Tibial nerve (tissue), 4 donors: ENCODE measurements at regions not wholly inside any gene's neighbourhood (a gene's known extent, or its start where the extent isn't known, plus 50 kb on each side); places are given as distances from the start of the nearest gene placed in this dataset.
A peak's percentile ranks its signal among the peaks of the same experiment; 100 is the strongest.

Experiments used
- DNase-seq, 2 donors: peaks; one replicate each; pipeline ENCODE4 v3.0.0-alpha.2; 2019; ENCODE audit warnings: low spot score in 2 of 2
- H3K27ac ChIP-seq, 4 donors: fragments of 200-600 bp; sonication (generic) in 3 of 4; one replicate each; pipeline ENCODE4 v1.5.1; 2017 to 2019; ENCODE audit warnings: mild to moderate bottlenecking in 1 of 4
- H3K27me3 ChIP-seq, 2 donors: fragments of 200-600 bp; sonication (generic) in 1 of 2; one replicate each; pipeline versions ENCODE4 v1.5.1 to v1.6.0; 2017 to 2019
- H3K36me3 ChIP-seq, 3 donors: fragments of 200-600 bp; sonication (generic); one replicate each; pipeline ENCODE4 v1.5.1; 2018 to 2019
- H3K4me1 ChIP-seq, 4 donors: fragments of 200-600 bp; sonication (generic) in 3 of 4; one replicate each; pipeline ENCODE4 v1.5.1; 2017 to 2019
- H3K4me3 ChIP-seq, 4 donors: fragments of 200-600 bp; sonication (generic) in 3 of 4; one replicate each; pipeline ENCODE4 v1.5.1; 2017 to 2019; ENCODE audit warnings: mild to moderate bottlenecking in 1 of 4, moderate library complexity in 1 of 4
- H3K9me3 ChIP-seq, 4 donors: fragments of 200-600 bp; sonication (generic) in 3 of 4; one replicate each; pipeline ENCODE4 v1.5.1; 2017 to 2019
- CTCF ChIP-seq, 5 experiments: fragments of 200-600 bp in 3 of 5; fragments of 450-650 bp in 2 of 5; sonication (generic) in 3 of 5; IDR thresholded peaks; one replicate each; pipeline ENCODE4 v1.5.1; 2016 to 2019; ENCODE audit warnings: antibody characterized with exemption in 5 of 5, mild to moderate bottlenecking in 3 of 5, moderate library complexity in 2 of 5
- EP300 ChIP-seq, 2 donors: sonication (generic); formaldehyde crosslinking; IDR thresholded peaks; one replicate each; pipeline ENCODE4 v1.6.1; 2017; ENCODE audit warnings: antibody characterized with exemption in 2 of 2, mild to moderate bottlenecking in 1 of 2
- POLR2A ChIP-seq, 2 donors: fragments of 450-650 bp; IDR thresholded peaks; one replicate each; pipeline ENCODE4 v1.6.1; 2017; ENCODE audit warnings: antibody characterized with exemption in 2 of 2, mild to moderate bottlenecking in 2 of 2, moderate library complexity in 2 of 2
- WGBS, 2 donors: methylation state at CpG; one replicate each; pipeline ENCODE4 v1.1.5; 2018; 5-methylcytosine and 5-hydroxymethylcytosine counted together

DNA sequence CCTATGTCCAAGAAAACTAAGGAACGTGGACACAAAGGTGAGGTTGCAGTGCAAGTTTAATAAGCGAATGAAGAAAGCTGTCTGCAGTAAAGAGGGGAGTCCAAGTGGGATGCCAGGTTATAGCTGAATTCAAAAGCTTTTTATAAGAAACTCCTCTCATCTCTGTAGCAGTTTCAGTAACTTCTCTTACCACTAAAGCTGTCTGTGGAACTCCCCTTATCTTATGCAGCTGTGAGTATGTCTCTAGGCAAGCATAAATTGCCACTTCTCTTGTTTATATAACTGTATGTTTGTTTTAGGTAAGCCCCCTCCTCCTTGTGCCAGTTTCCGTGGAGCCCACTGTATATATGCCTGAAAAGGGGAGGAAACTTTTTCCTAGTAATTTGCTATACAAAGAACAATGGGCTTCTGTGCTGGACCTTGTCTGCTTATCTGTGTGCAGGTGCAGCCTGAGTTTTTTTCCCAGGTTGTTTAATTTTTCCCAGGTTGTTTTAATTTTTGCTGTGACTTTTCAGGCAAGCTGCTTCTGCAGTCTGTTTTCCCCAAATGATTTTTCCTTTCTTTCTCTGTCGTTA is 875.1 kb upstream of the EPHA6 start:
- H3K4me1 ChIP-seq = no peaks in the 10 kb centered on the region
- WGBS, 2 donors = 57 to 63% methylated on average over 4 of the region's 4 CpGs
- DNase-seq = no peak
- H3K27ac ChIP-seq = no peak overlapping the region
- no peaks in the 10 kb centered on the region for H3K27me3 ChIP-seq
- no peak overlapping the region for H3K4me3 ChIP-seq
- H3K9me3 ChIP-seq = no peaks in the 10 kb centered on the region
- no peak for TF ChIP-seq CTCF (IDR thresholded peaks at IDR 0.05)
- TF ChIP-seq POLR2A (IDR thresholded peaks at IDR 0.05) = no peak
- no peak for TF ChIP-seq EP300 (IDR thresholded peaks at IDR 0.05)
- H3K36me3 ChIP-seq = no peaks in the 10 kb centered on the region

GRCh38 chr3:95965704-95966336 is 848.6 kb upstream of the EPHA6 start:
- TF ChIP-seq CTCF (IDR thresholded peaks at IDR 0.05) (no peak), POLR2A (IDR thresholded peaks at IDR 0.05) (no peak), EP300 (IDR thresholded peaks at IDR 0.05) (no peak)
- H3K27ac ChIP-seq = no peak overlapping the region
- H3K4me3 ChIP-seq = no peak overlapping the region
- DNase-seq = no peak
- no peaks in the 10 kb centered on the region for H3K27me3 ChIP-seq
- WGBS, 2 donors = 69 to 70% methylated on average over 2 of the region's 2 CpGs
- no peaks in the 10 kb centered on the region for H3K4me1 ChIP-seq
- no peaks in the 10 kb centered on the region for H3K9me3 ChIP-seq
- no peaks in the 10 kb centered on the region for H3K36me3 ChIP-seq

DNA sequence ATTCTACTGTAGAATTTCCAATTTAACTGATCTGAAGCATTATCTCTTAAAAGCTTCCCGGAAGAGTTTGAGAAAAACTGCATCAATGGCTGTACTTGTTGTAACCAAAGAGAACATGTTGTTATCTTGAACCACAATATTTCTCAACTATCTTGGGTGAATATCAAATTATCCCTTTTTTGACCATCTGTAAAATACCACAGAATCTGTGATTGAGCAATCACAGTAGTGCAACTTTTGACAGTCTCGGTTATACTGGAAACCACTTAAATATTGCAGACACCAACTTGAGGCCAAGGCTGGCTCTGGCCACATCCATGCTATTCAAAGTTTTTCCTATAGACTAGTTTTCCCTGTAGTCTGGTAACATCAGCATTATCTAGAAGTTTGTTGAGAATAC is 842.8 kb upstream of the EPHA6 start:
- DNase-seq = peak in 1 of 2 donors; percentile 25
- no peaks in the 10 kb centered on the region for H3K4me1 ChIP-seq
- H3K4me3 ChIP-seq = no peak overlapping the region
- no peaks in the 10 kb centered on the region for H3K9me3 ChIP-seq
- peak in 1 of 2 donors; percentile 60 for TF ChIP-seq EP300 (IDR thresholded peaks at IDR 0.05)
- no peak for TF ChIP-seq CTCF (IDR thresholded peaks at IDR 0.05)
- no peak for TF ChIP-seq POLR2A (IDR thresholded peaks at IDR 0.05)
- WGBS, 2 donors = 76 to 90% methylated on average over 2 of the region's 2 CpGs
- H3K36me3 ChIP-seq = no peaks in the 10 kb centered on the region
- no peaks in the 10 kb centered on the region for H3K27me3 ChIP-seq
- H3K27ac ChIP-seq = peak overlapping the region in 2 of 4 donors; percentile 23 to 73

GRCh38 chr3:95994338-95994737 is 820.1 kb upstream of the EPHA6 start:
- Histone ChIP-seq H3K27ac (no peak overlapping the region), H3K4me3 (no peak overlapping the region), H3K27me3 (no peaks in the 10 kb centered on the region), H3K4me1 (no peaks in the 10 kb centered on the region), H3K36me3 (no peaks in the 10 kb centered on the region), H3K9me3 (peaks cover 0 to 6% (median 0%) of the 10 kb centered on the region in 4 donors)
- DNase-seq = no peak
- 87% methylated on average over 4 of the region's 4 CpGs for WGBS, 2 donors
- TF ChIP-seq CTCF (IDR thresholded peaks at IDR 0.05) = no peak
- no peak for TF ChIP-seq EP300 (IDR thresholded peaks at IDR 0.05)
- no peak for TF ChIP-seq POLR2A (IDR thresholded peaks at IDR 0.05)

- Histone ChIP-seq H3K27me3 (no peaks in the 10 kb centered on the region), H3K4me1 (no peaks in the 10 kb centered on the region), H3K36me3 (no peaks in the 10 kb centered on the region), H3K27ac (no peak overlapping the region), H3K4me3 (no peak overlapping the region), H3K9me3 (no peaks in the 10 kb centered on the region)
- no peak for DNase-seq
- WGBS, 2 donors = 24 to 37% methylated on average over 4 of the region's 4 CpGs
- TF ChIP-seq EP300 (IDR thresholded peaks at IDR 0.05) (no peak), CTCF (IDR thresholded peaks at IDR 0.05) (no peak), POLR2A (IDR thresholded peaks at IDR 0.05) (no peak)
Measured at GRCh38 chr3:96000966-96001365, 813.4 kb upstream of the EPHA6 start.
